Activated T-cell treated with anti-CD3 and anti-CD28 coated beads, Interleukin-2, amount 50 U/mL, for 24 hours (primary cell): ENCODE measurements at regions not wholly inside any gene's neighbourhood (a gene's known extent, or its start where the extent isn't known, plus 50 kb on each side); places are given as distances from the start of the nearest gene placed in this dataset.

Source experiments
- DNase-seq: peaks from one replicate; pipeline ENCODE4 v3.0.0-alpha.2; 2020
- H3K27ac Mint-ChIP-seq: 2 replicates; pipeline ENCODE4 v1.8.0; 2020; ENCODE audit warnings: mild to moderate bottlenecking, mixed read lengths
- H3K27me3 Mint-ChIP-seq: 2 replicates; pipeline ENCODE4 v1.8.0; 2020; ENCODE audit warnings: mixed read lengths
- H3K36me3 Mint-ChIP-seq: 2 replicates; pipeline ENCODE4 v1.8.0; 2020; ENCODE audit warnings: low read depth, mixed read lengths
- H3K4me1 Mint-ChIP-seq: 2 replicates; pipeline ENCODE4 v1.8.0; 2020; ENCODE audit warnings: low read depth, mixed read lengths
- H3K4me3 Mint-ChIP-seq: 2 replicates; pipeline ENCODE4 v1.8.0; 2020; ENCODE audit warnings: mild to moderate bottlenecking, moderate library complexity, mixed read lengths
- H3K9me3 Mint-ChIP-seq: 2 replicates; pipeline ENCODE4 v1.8.0; 2020; ENCODE audit warnings: mixed read lengths

- Mint-ChIP-seq H3K9me3 (no peaks in the 10 kb centered on the region), H3K27ac (no peak overlapping the region), H3K36me3 (no peaks in the 10 kb centered on the region), H3K4me3 (no peak overlapping the region), H3K4me1 (no peaks in the 10 kb centered on the region), H3K27me3 (peaks cover 11% of the 10 kb centered on the region)
- DNase-seq: no peak
These were observed 118.8 kb upstream of the MAFB start for GRCh38 chr20:40807821-40808170.

- Mint-ChIP-seq H3K27ac (no peak overlapping the region), H3K27me3 (peaks cover 11% of the 10 kb centered on the region), H3K4me1 (no peaks in the 10 kb centered on the region), H3K9me3 (no peaks in the 10 kb centered on the region), H3K36me3 (no peaks in the 10 kb centered on the region), H3K4me3 (no peak overlapping the region)
- DNase-seq: no peak
These were observed 119.9 kb upstream of the MAFB start for GRCh38 chr20:40808936-40809335.

GRCh38 chr20:40809361-40809760 is 120.3 kb upstream of the MAFB start:
- no peaks in the 10 kb centered on the region for H3K4me1 Mint-ChIP-seq
- H3K4me3 Mint-ChIP-seq: no peak overlapping the region
- no peak overlapping the region for H3K27ac Mint-ChIP-seq

GRCh38 chr20:40810332-40811000 is 121.4 kb upstream of the MAFB start:
- Mint-ChIP-seq H3K27me3 (peaks cover 6% of the 10 kb centered on the region), H3K36me3 (no peaks in the 10 kb centered on the region), H3K4me3 (no peak overlapping the region), H3K27ac (no peak overlapping the region), H3K9me3 (no peaks in the 10 kb centered on the region), H3K4me1 (no peaks in the 10 kb centered on the region)
- no peak for DNase-seq

More at GRCh38 chr20:40809361-40809760, 120.3 kb upstream of the MAFB start:
- H3K27me3 Mint-ChIP-seq: peaks cover 11% of the 10 kb centered on the region
- H3K9me3 Mint-ChIP-seq: no peaks in the 10 kb centered on the region
- no peaks in the 10 kb centered on the region for H3K36me3 Mint-ChIP-seq
- DNase-seq: no peak

GRCh38 chr20:40811004-40811403 is 122.0 kb upstream of the MAFB start:
- H3K4me3 Mint-ChIP-seq: no peak overlapping the region
- H3K36me3 Mint-ChIP-seq: no peaks in the 10 kb centered on the region
- no peak overlapping the region for H3K27ac Mint-ChIP-seq
- DNase-seq: no peak
- H3K27me3 Mint-ChIP-seq: peaks cover 2% of the 10 kb centered on the region
- H3K4me1 Mint-ChIP-seq: no peaks in the 10 kb centered on the region
- no peaks in the 10 kb centered on the region for H3K9me3 Mint-ChIP-seq

- no peak overlapping the region for H3K27ac Mint-ChIP-seq
- no peaks in the 10 kb centered on the region for H3K36me3 Mint-ChIP-seq
- H3K27me3 Mint-ChIP-seq: peaks cover 2% of the 10 kb centered on the region
- H3K9me3 Mint-ChIP-seq: no peaks in the 10 kb centered on the region
- no peaks in the 10 kb centered on the region for H3K4me1 Mint-ChIP-seq
- H3K4me3 Mint-ChIP-seq: no peak overlapping the region
- DNase-seq: no peak
These were observed 122.8 kb upstream of the MAFB start for GRCh38 chr20:40811660-40812414.

- H3K27me3 Mint-ChIP-seq: no peaks in the 10 kb centered on the region
- no peaks in the 10 kb centered on the region for H3K36me3 Mint-ChIP-seq
- H3K9me3 Mint-ChIP-seq: no peaks in the 10 kb centered on the region
- no peak for DNase-seq
- no peak overlapping the region for H3K27ac Mint-ChIP-seq
- no peak overlapping the region for H3K4me3 Mint-ChIP-seq
- no peaks in the 10 kb centered on the region for H3K4me1 Mint-ChIP-seq
These were observed 123.4 kb upstream of the MAFB start for GRCh38 chr20:40812415-40812925.

- Mint-ChIP-seq H3K27me3 (no peaks in the 10 kb centered on the region), H3K27ac (no peak overlapping the region), H3K4me1 (no peaks in the 10 kb centered on the region), H3K36me3 (no peaks in the 10 kb centered on the region), H3K4me3 (no peak overlapping the region), H3K9me3 (no peaks in the 10 kb centered on the region)
- no peak for DNase-seq
These were observed 124.0 kb upstream of the MAFB start for GRCh38 chr20:40813029-40813431.

GRCh38 chr20:40813708-40814630 is 124.9 kb upstream of the MAFB start:
- no peaks in the 10 kb centered on the region for H3K4me1 Mint-ChIP-seq
- DNase-seq: no peak
- no peaks in the 10 kb centered on the region for H3K36me3 Mint-ChIP-seq
- no peak overlapping the region for H3K27ac Mint-ChIP-seq
- H3K9me3 Mint-ChIP-seq: no peaks in the 10 kb centered on the region
- no peaks in the 10 kb centered on the region for H3K27me3 Mint-ChIP-seq
- no peak overlapping the region for H3K4me3 Mint-ChIP-seq

GRCh38 chr20:40814631-40814960 is 125.6 kb upstream of the MAFB start:
- H3K36me3 Mint-ChIP-seq: no peaks in the 10 kb centered on the region
- H3K4me1 Mint-ChIP-seq: no peaks in the 10 kb centered on the region
- H3K9me3 Mint-ChIP-seq: no peaks in the 10 kb centered on the region
- DNase-seq: no peak
- H3K27ac Mint-ChIP-seq: no peak overlapping the region
- no peak overlapping the region for H3K4me3 Mint-ChIP-seq
- no peaks in the 10 kb centered on the region for H3K27me3 Mint-ChIP-seq

GRCh38 chr20:40815156-40816038 is 126.4 kb upstream of the MAFB start:
- no peak overlapping the region for H3K4me3 Mint-ChIP-seq
- H3K36me3 Mint-ChIP-seq: no peaks in the 10 kb centered on the region
- H3K9me3 Mint-ChIP-seq: no peaks in the 10 kb centered on the region
- no peak overlapping the region for H3K27ac Mint-ChIP-seq
- no peaks in the 10 kb centered on the region for H3K4me1 Mint-ChIP-seq
- no peak for DNase-seq
- H3K27me3 Mint-ChIP-seq: no peaks in the 10 kb centered on the region

GRCh38 chr20:40816039-40816352 is 127.0 kb upstream of the MAFB start:
- no peak overlapping the region for H3K27ac Mint-ChIP-seq
- H3K4me1 Mint-ChIP-seq: no peaks in the 10 kb centered on the region
- DNase-seq: no peak
- no peaks in the 10 kb centered on the region for H3K27me3 Mint-ChIP-seq
- H3K9me3 Mint-ChIP-seq: no peaks in the 10 kb centered on the region
- H3K36me3 Mint-ChIP-seq: no peaks in the 10 kb centered on the region
- H3K4me3 Mint-ChIP-seq: no peak overlapping the region

GRCh38 chr20:40821429-40821828 is 132.4 kb upstream of the MAFB start:
- peaks cover 5% of the 10 kb centered on the region for H3K9me3 Mint-ChIP-seq

GRCh38 chr20:40826699-40827098 is 137.7 kb upstream of the MAFB start:
- H3K27me3 Mint-ChIP-seq: peaks cover 5% of the 10 kb centered on the region
- peaks cover 5% of the 10 kb centered on the region for H3K9me3 Mint-ChIP-seq
- no peaks in the 10 kb centered on the region for H3K36me3 Mint-ChIP-seq
- H3K4me3 Mint-ChIP-seq: no peak overlapping the region
- no peak for DNase-seq
- H3K4me1 Mint-ChIP-seq: no peaks in the 10 kb centered on the region
- no peak overlapping the region for H3K27ac Mint-ChIP-seq

More at GRCh38 chr20:40821429-40821828, 132.4 kb upstream of the MAFB start:
- DNase-seq: no peak
- Mint-ChIP-seq H3K27me3 (peaks cover 5% of the 10 kb centered on the region), H3K27ac (no peak overlapping the region), H3K36me3 (no peaks in the 10 kb centered on the region), H3K4me1 (no peaks in the 10 kb centered on the region), H3K4me3 (no peak overlapping the region)
